Activated naive CD4-positive, alpha-beta T cell treated with anti-CD3 and anti-CD28 coated beads, Interleukin-2, amount 10 ng/mL, durations not matched to agents 7 days and 5 days (primary cell): ENCODE measurements at regions not wholly inside any gene's neighbourhood (a gene's known extent, or its start where the extent isn't known, plus 50 kb on each side); places are given as distances from the start of the nearest gene placed in this dataset.

Experiments used
- CTCF ChIA-PET: fragments of 350-600 bp; sonication (Branson Sonifier 250); formaldehyde crosslinking; loops from one replicate; lab custom pipeline; 2021; ENCODE audit warnings: antibody characterized with exemption; lab: Charles Lee
- DNase-seq: peaks from one replicate; pipeline ENCODE4 v3.0.0-alpha.2; 2020
- H3K27ac Mint-ChIP-seq: one replicate; pipeline ENCODE4 v1.8.0; 2021; ENCODE audit warnings: mild to moderate bottlenecking, moderate library complexity, mixed read lengths
- H3K27me3 Mint-ChIP-seq: one replicate; pipeline ENCODE4 v1.8.0; 2021; ENCODE audit warnings: mild to moderate bottlenecking, mixed read lengths
- H3K36me3 Mint-ChIP-seq: one replicate; pipeline ENCODE4 v1.8.0; 2021; ENCODE audit warnings: mixed read lengths
- H3K4me1 Mint-ChIP-seq: one replicate; pipeline ENCODE4 v1.8.0; 2021; ENCODE audit warnings: mixed read lengths
- H3K4me3 Mint-ChIP-seq: one replicate; pipeline ENCODE4 v1.8.0; 2021; ENCODE audit warnings: mild to moderate bottlenecking, moderate library complexity, mixed read lengths
- H3K9me3 Mint-ChIP-seq: one replicate; pipeline ENCODE4 v1.8.0; 2021; ENCODE audit warnings: mixed read lengths

- CTCF ChIA-PET, result no interaction called here
- DNase-seq, result no peak
- Mint-ChIP-seq H3K36me3 (no peaks in the 10 kb centered on the region), H3K4me3 (no peak overlapping the region), H3K9me3 (no peaks in the 10 kb centered on the region), H3K27me3 (peaks cover 14% of the 10 kb centered on the region), H3K27ac (no peak overlapping the region), H3K4me1 (peaks cover 4% of the 10 kb centered on the region)
Measured at GRCh38 chr6:132954222-132954621, 139.9 kb downstream of the RPS12 start.

- no peak overlapping the region for H3K4me3 Mint-ChIP-seq
- H3K36me3 Mint-ChIP-seq, result no peaks in the 10 kb centered on the region
- CTCF ChIA-PET, result no interaction called here
- H3K4me1 Mint-ChIP-seq, result peaks cover 11% of the 10 kb centered on the region
- no peak for DNase-seq
- no peak overlapping the region for H3K27ac Mint-ChIP-seq
- H3K27me3 Mint-ChIP-seq, result peaks cover 14% of the 10 kb centered on the region
- no peaks in the 10 kb centered on the region for H3K9me3 Mint-ChIP-seq
Measured at GRCh38 chr6:132954936-132955335, 140.6 kb downstream of the RPS12 start.

DNA sequence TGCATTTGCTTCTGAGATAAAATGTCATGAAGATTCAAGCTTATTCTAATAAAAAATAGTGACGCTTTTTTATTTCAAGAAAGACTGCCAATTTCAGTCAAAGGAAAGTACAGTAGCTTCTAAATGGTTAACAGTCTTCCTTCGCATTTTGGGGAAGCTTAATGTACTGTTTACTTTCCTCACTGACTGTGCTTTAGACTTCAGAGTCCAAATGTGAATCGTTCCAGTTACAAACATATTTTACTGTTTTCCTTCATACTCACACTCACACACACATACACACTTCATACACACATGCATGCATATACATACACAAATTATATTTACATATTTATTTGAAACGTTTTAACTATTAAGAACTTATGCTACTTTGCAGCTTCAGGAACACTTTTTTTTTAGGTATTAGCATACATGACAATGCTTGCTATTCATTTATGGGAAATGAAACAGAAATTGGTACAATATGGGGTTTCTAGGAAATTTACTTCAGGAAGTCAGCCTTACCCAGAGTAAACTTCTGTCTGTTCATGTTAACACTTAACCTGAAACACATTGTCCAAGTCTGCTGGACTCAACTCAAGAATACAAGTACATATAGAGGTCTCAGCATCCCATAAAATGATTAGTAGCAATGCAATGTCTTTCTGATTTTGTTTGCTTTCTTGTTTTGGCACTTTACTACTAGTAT, 145.4 kb downstream of the RPS12 start:
- no peak for DNase-seq
- no peaks in the 10 kb centered on the region for H3K9me3 Mint-ChIP-seq
- H3K4me1 Mint-ChIP-seq, result peaks cover 24% of the 10 kb centered on the region
- H3K27me3 Mint-ChIP-seq, result peaks cover 21% of the 10 kb centered on the region
- no peak overlapping the region for H3K4me3 Mint-ChIP-seq
- peak overlapping the region; percentile 33 for H3K27ac Mint-ChIP-seq
- peaks cover 1% of the 10 kb centered on the region for H3K36me3 Mint-ChIP-seq
- CTCF ChIA-PET, result no interaction called here

DNA sequence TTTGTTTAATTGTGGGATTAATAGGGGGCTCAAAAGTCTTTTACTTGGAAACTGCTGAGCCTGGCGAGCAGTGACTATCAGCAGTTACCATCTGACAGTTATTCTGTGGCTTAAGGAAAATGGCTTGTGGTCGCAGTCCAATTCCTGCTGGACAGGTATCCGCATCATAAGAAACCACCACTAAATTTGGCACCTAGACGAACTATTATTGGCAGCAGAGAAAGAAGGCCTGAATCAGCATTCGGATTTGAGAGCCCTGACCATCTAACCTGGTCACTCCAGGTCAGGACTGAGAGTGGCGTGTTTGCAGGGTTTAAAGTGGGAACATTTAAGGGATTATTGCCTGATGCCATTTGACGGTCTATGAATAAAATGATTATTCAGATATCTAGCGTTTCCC, 146.4 kb downstream of the RPS12 start:
- Mint-ChIP-seq H3K36me3 (peaks cover 1% of the 10 kb centered on the region), H3K27me3 (peaks cover 21% of the 10 kb centered on the region), H3K4me1 (peaks cover 24% of the 10 kb centered on the region), H3K4me3 (no peak overlapping the region), H3K27ac (no peak overlapping the region), H3K9me3 (no peaks in the 10 kb centered on the region)
- CTCF ChIA-PET, result interaction anchor here (0.7 to 1.4 kb wide), 2 partner anchors 23 to 137 kb away, joined by 3 to 6 read pairs; no protein-coding TSS in a partner anchor
- DNase-seq, result no peak

DNA sequence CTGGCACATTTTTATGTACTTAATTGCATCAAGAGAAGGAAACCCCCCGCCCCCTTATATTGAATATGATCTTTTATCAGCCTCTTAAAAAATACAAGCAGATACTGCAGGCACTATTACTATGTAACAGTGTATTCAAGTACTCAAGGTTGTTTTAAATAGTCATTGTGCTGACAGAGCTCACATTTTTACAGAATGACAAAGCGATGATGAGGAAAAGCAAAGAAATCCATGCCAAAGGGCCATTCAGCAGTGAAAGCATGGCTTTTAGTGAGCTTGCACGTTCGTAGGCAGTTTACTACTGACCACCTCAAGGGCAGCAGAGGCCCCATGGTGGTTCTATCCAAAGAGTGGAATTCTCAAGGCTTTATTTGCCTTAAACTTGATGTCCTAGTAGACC, 146.8 kb downstream of the RPS12 start:
- peaks cover 24% of the 10 kb centered on the region for H3K4me1 Mint-ChIP-seq
- no peak overlapping the region for H3K4me3 Mint-ChIP-seq
- peaks cover 1% of the 10 kb centered on the region for H3K36me3 Mint-ChIP-seq
- CTCF ChIA-PET, result interaction anchor here (0.7 to 1.7 kb wide), 4 partner anchors 24 to 591 kb away, joined by 3 to 6 read pairs (median 4); no protein-coding TSS in a partner anchor
- DNase-seq, result no peak
- no peak overlapping the region for H3K27ac Mint-ChIP-seq
- H3K27me3 Mint-ChIP-seq, result peaks cover 20% of the 10 kb centered on the region
- no peaks in the 10 kb centered on the region for H3K9me3 Mint-ChIP-seq

GRCh38 chr6:132961610-132962009, 147.2 kb downstream of the RPS12 start:
- CTCF ChIA-PET, result interaction anchor here (0.7 to 1.9 kb wide), 7 partner anchors 11 to 591 kb away, joined by 3 to 9 read pairs (median 4); no protein-coding TSS in a partner anchor
- Mint-ChIP-seq H3K27me3 (peaks cover 20% of the 10 kb centered on the region), H3K27ac (no peak overlapping the region), H3K36me3 (peaks cover 1% of the 10 kb centered on the region), H3K4me3 (no peak overlapping the region), H3K9me3 (no peaks in the 10 kb centered on the region), H3K4me1 (peaks cover 24% of the 10 kb centered on the region)
- DNase-seq, result no peak

- DNase-seq, result peak; percentile 77
- Mint-ChIP-seq H3K27ac (no peak overlapping the region), H3K36me3 (peaks cover 1% of the 10 kb centered on the region), H3K9me3 (no peaks in the 10 kb centered on the region), H3K4me1 (peaks cover 24% of the 10 kb centered on the region), H3K27me3 (peaks cover 12% of the 10 kb centered on the region), H3K4me3 (no peak overlapping the region)
- CTCF ChIA-PET, result interaction anchor here (0.6 to 1.9 kb wide), 12 partner anchors 8 to 954 kb away, joined by 3 to 9 read pairs (median 4); no protein-coding TSS in a partner anchor
Measured at GRCh38 chr6:132962936-132963868, 148.8 kb downstream of the RPS12 start.

DNA sequence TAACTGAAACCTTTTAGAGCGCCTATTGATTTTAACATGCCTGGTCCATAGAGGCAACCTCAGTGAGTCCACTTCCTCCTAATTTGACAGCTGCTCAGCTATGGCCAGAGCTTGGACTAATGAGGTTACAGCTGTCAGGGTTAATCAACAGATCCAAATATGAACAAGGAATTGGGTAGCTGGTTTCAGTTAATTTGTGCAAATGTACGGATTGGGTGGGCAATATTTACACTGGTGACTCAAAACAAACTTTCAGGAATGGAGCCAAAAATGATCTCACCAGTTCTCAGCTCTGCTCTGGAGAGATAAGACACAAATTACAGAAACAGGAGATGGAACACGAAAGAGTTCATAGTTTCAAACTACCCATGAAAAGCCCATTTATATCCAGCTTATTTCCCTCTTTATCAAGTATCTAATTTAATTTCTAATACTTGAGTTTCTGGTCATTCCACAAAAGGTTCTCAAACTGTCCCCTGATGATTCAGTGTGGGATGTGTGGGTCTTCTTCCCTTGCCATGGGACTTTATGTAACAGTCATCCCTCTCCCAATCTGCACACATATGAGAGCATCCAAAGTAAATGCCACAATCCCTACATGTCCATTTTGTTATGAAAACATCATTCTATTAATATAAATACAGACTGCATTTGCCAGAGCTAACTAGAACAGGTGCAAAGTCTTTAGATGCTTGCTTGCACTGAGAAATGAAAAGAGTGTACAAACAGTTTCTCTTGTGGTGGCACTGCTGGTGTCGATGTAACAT, 149.9 kb downstream of the RPS12 start:
- CTCF ChIA-PET, result no interaction called here

GRCh38 chr6:132964868-132965382, 150.6 kb downstream of the RPS12 start:
- Mint-ChIP-seq H3K36me3 (peaks cover 1% of the 10 kb centered on the region), H3K27me3 (peaks cover 20% of the 10 kb centered on the region), H3K27ac (no peak overlapping the region), H3K4me1 (peaks cover 14% of the 10 kb centered on the region), H3K4me3 (no peak overlapping the region), H3K9me3 (no peaks in the 10 kb centered on the region)
- DNase-seq, result no peak
- CTCF ChIA-PET, result no interaction called here

More for the DNA sequence above, 149.9 kb downstream of the RPS12 start:
- H3K27ac Mint-ChIP-seq, result no peak overlapping the region
- peaks cover 19% of the 10 kb centered on the region for H3K4me1 Mint-ChIP-seq
- H3K9me3 Mint-ChIP-seq, result no peaks in the 10 kb centered on the region
- no peak for DNase-seq
- peaks cover 18% of the 10 kb centered on the region for H3K27me3 Mint-ChIP-seq
- H3K4me3 Mint-ChIP-seq, result no peak overlapping the region
- peaks cover 1% of the 10 kb centered on the region for H3K36me3 Mint-ChIP-seq

DNA sequence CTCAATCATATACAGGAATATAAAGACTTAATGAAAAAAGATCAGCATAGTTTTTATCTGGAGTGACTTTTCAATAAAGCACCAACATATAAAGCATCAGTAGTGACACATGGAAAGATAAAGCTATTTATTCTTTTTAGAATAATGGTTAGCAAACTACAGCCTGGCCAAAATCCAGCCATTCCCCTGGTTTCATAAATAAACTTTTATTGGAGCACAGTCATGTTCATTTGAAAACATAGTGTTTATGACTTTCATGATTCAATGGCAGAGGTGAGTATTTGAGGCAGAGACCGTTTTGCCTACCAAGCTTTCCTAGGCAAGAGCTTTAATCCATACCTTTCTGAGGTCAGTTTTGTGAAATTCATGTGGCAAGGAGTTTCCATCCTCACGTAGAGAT, 153.5 kb downstream of the RPS12 start:
- no peak overlapping the region for H3K27ac Mint-ChIP-seq
- no peak overlapping the region for H3K4me3 Mint-ChIP-seq
- H3K9me3 Mint-ChIP-seq, result no peaks in the 10 kb centered on the region
- CTCF ChIA-PET, result no interaction called here
- H3K27me3 Mint-ChIP-seq, result peaks cover 25% of the 10 kb centered on the region
- H3K36me3 Mint-ChIP-seq, result no peaks in the 10 kb centered on the region
- peaks cover 2% of the 10 kb centered on the region for H3K4me1 Mint-ChIP-seq
- no peak for DNase-seq

DNA sequence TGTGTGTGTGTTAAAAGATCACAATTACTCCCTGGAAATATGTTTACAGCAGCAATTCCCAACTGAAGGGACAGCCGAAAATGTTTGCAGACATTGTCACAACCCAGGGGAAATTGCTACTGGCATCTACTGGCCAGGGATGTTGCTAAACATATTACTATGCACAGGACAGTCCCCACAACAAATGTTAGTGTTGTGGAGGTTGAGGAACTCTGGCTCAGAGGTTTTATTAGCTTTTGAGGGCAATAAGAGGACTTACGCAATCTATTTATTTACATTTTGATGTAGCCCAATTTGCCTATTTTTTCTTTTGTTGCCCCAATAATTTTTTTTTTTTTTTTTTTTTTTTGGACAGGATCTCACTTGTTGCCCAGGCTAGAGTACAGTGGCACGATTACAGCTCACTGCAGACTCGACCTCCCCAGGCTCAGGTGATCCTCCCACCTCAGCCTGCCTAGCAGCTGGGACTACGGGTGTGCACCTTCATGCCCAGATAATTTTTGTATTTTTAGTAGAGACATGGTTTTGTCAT, 154.1 kb downstream of the RPS12 start:
- CTCF ChIA-PET, result no interaction called here

DNA sequence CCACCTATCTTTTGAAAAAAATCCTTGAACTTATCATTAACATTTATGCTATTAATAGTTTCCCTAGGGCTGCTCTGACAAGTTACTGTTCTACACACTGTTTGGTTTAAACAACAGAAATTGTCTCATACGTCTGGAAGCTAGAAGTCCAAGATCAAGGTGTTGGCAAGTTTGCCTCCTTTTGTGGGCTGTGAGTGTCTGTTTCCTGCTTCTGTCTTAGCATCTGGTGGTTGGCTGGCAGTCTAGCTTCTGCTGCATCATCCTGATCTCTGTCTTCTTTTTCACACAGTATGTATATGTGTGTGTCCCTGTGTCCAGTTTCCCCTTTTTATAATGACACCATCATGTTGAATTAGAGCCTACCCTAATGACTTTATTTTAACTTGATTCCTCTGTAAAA, 154.8 kb downstream of the RPS12 start:
- Mint-ChIP-seq H3K36me3 (no peaks in the 10 kb centered on the region), H3K4me1 (peaks cover 2% of the 10 kb centered on the region), H3K27ac (no peak overlapping the region), H3K27me3 (peaks cover 19% of the 10 kb centered on the region), H3K4me3 (no peak overlapping the region), H3K9me3 (no peaks in the 10 kb centered on the region)
- CTCF ChIA-PET, result no interaction called here
- no peak for DNase-seq

More for the DNA sequence above, 154.1 kb downstream of the RPS12 start:
- no peaks in the 10 kb centered on the region for H3K36me3 Mint-ChIP-seq
- DNase-seq, result no peak
- H3K4me3 Mint-ChIP-seq, result no peak overlapping the region
- H3K9me3 Mint-ChIP-seq, result no peaks in the 10 kb centered on the region
- no peak overlapping the region for H3K27ac Mint-ChIP-seq
- H3K4me1 Mint-ChIP-seq, result peaks cover 2% of the 10 kb centered on the region
- H3K27me3 Mint-ChIP-seq, result peaks cover 19% of the 10 kb centered on the region

GRCh38 chr6:132971676-132972075, 157.3 kb downstream of the RPS12 start:
- Mint-ChIP-seq H3K36me3 (no peaks in the 10 kb centered on the region), H3K9me3 (no peaks in the 10 kb centered on the region), H3K27ac (no peak overlapping the region), H3K4me3 (no peak overlapping the region), H3K4me1 (no peaks in the 10 kb centered on the region), H3K27me3 (peaks cover 15% of the 10 kb centered on the region)
- CTCF ChIA-PET, result interaction anchor here (0.5 to 1.2 kb wide), 3 partner anchors 8 to 691 kb away, joined by 3 to 4 read pairs (median 3); no protein-coding TSS in a partner anchor
- DNase-seq, result no peak
